HFF-Myc (cell line): ENCODE measurements at regions not wholly inside any gene's neighbourhood (a gene's known extent, or its start where the extent isn't known, plus 50 kb on each side); places are given as distances from the start of the nearest gene placed in this dataset.

Experiments used
- DNase-seq: peaks from one replicate; pipeline ENCODE4 v3.0.0-alpha.2; 2011; ENCODE audit warnings: low read depth; ENCODE audit errors: extremely low read depth
- H3K4me3 ChIP-seq: replicated peaks from 2 replicates; pipeline ENCODE4 v1.5.1; 2011; ENCODE audit warnings: low read depth, mild to moderate bottlenecking, control low read depth, low read length
- TF ChIP-seq, protein P1 (sequence below): IDR thresholded peaks from 2 replicates; pipeline ENCODE4 v1.5.1; 2012; ENCODE audit warnings: mild to moderate bottlenecking, low read depth, low read length, control low read depth; ENCODE audit errors: missing control alignments

DNA sequence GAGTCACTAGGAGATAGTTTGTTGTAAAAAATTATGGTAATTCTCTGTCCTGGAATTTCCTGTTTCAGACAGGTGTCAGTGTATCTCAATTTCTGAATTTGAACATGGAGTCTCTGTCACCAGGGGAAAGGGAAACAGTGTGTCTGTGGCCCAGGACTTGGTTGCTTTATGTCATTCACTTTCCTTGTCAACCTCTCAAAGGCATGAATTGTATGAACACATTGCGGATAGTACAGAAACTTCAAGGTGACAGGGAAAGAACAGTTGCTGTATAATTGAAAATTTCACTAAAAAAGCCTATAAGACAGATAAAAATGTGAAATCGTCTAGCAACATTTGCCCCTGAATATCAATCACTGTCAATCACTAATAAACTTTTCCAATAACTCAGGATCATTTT, 175.0 kb upstream of the DPH6 start:
- no peak for DNase-seq
- no peak overlapping the region for H3K4me3 ChIP-seq
- TF ChIP-seq, protein P1, sequence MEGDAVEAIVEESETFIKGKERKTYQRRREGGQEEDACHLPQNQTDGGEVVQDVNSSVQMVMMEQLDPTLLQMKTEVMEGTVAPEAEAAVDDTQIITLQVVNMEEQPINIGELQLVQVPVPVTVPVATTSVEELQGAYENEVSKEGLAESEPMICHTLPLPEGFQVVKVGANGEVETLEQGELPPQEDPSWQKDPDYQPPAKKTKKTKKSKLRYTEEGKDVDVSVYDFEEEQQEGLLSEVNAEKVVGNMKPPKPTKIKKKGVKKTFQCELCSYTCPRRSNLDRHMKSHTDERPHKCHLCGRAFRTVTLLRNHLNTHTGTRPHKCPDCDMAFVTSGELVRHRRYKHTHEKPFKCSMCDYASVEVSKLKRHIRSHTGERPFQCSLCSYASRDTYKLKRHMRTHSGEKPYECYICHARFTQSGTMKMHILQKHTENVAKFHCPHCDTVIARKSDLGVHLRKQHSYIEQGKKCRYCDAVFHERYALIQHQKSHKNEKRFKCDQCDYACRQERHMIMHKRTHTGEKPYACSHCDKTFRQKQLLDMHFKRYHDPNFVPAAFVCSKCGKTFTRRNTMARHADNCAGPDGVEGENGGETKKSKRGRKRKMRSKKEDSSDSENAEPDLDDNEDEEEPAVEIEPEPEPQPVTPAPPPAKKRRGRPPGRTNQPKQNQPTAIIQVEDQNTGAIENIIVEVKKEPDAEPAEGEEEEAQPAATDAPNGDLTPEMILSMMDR, result no peak

DNA sequence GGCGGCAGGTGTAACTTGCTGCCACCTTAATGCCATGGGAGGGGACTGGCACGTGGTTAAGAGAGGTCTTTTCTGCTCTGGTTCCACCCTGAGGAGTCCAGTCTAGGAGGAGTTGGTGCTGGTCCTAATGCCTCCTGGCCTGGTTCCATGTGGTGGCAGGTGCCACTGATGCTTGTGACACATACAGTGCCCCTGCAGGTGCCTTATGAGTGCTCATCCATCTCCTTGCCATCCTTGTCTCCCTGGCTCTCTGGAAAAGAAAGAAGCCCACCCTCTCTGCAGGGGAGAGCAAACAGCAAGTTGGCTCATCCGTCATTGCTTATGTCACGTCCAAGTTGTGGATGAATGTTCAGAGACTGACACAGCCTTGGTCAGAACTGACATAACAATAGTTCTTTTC, 175.8 kb upstream of the DPH6 start:
- TF ChIP-seq, protein P1, result no peak
- no peak overlapping the region for H3K4me3 ChIP-seq
- no peak for DNase-seq

DNA sequence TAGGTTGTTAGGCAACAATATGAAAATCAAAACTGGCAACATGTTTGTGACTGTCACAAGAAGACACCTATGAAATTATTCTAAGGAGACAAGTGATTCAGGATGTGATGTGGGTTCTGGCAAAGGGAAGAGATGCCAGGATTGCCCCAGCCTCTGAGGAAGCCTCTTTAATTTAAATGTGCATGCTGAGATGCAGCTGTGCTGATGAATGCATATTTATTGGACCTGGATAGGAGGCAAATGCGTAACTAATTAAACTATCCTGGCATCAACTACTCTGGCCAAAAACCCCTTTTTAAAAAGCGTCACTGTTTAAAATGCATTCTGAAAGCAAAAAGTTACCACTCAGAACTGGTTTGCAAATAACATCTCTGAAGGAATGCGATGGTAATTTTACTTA, 176.5 kb upstream of the DPH6 start:
- DNase-seq, result no peak
- TF ChIP-seq, protein P1, result no peak
- no peak overlapping the region for H3K4me3 ChIP-seq

DNA sequence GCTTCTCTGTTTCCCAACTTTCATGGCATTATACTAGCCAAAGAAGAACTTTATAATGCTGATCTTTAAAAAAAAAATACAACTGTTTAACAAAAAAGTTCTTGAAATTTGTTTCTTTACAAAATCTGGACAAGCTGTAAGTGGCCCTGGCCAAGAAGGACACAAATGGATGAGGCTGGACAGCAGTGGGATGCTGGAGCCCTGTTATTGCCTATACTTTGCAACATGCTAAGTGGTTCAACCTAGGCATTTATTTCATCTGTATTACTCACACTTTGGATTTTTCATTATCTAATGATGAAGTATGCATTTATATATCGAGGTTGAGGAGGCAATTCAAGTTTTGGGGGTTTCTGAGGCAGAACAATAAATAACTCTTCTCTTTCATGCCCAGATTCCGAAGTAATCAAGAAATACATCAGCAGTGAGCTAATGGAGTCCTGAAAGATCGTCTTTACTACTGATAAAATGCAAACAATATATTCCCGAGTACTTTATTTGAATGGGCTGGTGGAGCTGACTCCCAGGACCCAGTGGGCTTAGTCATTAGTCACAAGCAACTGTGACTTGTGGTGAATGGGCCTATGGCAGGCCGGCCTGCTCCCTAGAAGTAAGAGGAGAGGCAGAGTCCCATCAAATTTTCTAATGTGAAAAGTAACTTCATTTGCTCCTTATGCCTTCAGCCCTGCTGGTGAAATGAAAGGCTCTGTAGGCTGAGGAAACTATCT, 177.3 kb upstream of the DPH6 start:
- no peak overlapping the region for H3K4me3 ChIP-seq
- no peak for DNase-seq
- TF ChIP-seq, protein P1, result no peak

DNA sequence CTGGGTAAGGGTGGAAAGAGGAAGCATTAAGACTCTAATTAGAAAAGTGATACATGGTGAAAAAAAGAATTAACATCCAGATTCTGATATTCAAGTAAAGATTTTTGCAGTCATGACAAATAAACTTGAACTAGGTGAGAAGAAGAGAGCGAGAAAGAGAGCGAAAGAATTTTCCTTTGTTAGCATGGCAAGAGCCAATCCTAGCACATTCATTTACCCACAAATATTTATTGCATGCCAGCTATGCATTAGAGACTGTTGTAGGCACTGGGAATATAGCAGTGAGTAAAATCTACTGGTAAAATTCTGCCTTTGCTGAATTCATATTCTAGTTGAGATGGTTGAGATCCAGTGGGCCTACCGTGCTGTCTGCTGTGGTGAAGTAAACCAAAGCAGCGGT, 177.9 kb upstream of the DPH6 start:
- no peak overlapping the region for H3K4me3 ChIP-seq
- no peak for DNase-seq
- TF ChIP-seq, protein P1, result no peak

DNA sequence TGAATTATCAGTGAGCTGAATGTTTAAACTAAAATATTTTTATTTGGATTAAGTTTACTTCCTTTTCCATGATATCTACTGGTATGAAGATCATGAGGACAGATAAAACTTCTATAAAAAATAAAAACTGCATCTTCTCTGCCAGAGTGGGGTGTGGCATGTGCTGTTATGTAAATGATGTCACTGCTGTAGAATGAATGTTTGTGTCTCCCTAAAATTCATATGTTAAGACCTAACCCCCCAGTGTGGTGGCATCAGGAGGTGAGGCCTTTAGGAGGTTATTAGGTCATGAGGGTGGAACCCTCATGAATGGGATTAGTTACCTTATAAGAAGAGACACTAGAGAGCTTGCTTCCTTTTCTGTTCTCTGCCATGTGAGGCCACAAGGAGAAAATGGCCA, 178.7 kb upstream of the DPH6 start:
- DNase-seq, result no peak
- TF ChIP-seq, protein P1, result no peak
- H3K4me3 ChIP-seq, result no peak overlapping the region

DNA sequence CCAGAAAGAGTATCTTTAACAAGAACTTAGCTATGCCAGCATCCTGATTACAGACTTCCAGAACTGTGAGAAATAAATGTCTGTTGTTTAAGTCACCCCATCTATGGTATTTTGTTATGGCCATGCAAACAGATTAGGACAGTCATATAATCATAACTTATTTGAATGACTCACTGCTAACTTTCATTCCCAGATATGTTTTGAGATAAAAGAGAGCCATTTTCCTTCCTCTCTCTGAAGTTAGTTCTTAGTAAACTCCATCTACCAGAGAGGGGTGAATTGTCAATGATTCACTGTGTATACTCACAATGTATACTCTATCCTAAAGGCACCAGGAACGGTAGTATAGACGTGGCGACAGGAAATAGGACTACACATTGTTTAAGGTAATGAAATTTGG, 179.4 kb upstream of the DPH6 start:
- H3K4me3 ChIP-seq, result no peak overlapping the region
- TF ChIP-seq, protein P1, result no peak
- DNase-seq, result no peak
